ENCODE measurements at regions not wholly inside any gene's neighbourhood (a gene's known extent, or its start where the extent isn't known, plus 50 kb on each side); places are given as distances from the start of the nearest gene placed in this dataset.
"Not testable (repeated sequence)": the region's sequence is repeated elsewhere in the genome, so short reads cannot be mapped to it uniquely, and the experiment has no call there.

DNA sequence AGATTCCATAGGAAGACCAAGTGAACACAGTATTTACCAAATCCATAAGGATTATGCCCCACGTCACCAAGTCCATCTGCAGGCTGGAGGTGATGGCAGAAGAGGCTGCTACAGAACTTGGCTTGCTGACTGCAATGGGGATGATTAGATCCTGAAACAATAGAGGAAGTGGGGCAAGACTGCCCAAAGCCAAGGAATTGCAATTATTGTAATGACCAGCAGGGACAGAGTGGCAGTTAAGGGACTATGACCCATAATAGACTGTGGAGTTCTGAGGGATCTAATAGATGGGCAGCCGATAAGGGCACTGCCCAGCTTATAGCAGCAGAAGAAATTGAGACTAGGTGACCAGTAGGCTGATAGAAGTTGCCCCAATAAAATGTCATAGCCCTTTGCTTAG lies 108.4 kb downstream of the MINAR1 start:
- DNase-seq: no peak

DNA sequence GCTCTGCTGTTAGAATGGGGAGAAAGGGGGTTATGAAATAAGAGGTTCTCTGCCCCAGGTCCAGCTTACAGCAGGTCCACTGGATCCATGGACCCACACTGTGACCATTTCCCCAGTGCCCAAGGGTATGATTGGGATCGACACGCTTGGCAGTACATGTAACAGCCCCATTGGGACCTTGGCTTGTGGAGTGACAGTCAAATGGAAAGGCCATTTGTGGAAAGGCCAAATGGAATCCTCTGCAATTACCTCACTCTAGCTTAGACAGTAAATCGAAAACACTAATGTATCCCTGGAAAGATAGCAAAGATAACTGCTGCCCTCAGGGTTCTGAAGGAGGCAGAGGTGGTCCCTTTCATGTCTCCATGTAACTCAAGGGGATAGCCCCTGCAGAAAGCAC lies 109.1 kb downstream of the MINAR1 start:
- no peak for DNase-seq

GRCh38 chr15:79543097-79543496 lies 111.0 kb downstream of the MINAR1 start:
- no peak for DNase-seq

GRCh38 chr15:79549196-79549595 lies 117.1 kb downstream of the MINAR1 start:
- no peak for DNase-seq

DNA sequence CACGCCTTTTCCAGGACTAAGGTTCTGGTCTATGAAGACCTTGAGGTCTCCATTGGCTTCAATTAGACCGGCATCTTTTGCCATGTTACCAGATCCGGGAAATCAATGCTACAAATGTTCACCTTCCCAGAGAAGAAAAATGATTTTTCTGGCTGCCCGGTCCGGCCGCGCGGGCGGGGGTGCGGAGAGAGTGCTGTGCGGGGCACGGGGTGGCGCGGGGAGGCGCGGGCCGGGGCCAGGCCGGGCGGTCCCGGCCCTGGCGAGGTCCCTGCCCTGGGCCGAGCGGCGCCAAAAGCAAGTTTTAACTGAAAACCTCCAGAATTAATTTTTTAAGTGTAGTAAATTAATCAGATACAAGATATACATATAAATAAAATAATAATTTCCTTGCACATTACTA lies 128.2 kb downstream of the MINAR1 start:
- no peak for DNase-seq

- DNase-seq: no peak
Measured at GRCh38 chr15:79561982-79562381, 129.8 kb downstream of the MINAR1 start.

DNA sequence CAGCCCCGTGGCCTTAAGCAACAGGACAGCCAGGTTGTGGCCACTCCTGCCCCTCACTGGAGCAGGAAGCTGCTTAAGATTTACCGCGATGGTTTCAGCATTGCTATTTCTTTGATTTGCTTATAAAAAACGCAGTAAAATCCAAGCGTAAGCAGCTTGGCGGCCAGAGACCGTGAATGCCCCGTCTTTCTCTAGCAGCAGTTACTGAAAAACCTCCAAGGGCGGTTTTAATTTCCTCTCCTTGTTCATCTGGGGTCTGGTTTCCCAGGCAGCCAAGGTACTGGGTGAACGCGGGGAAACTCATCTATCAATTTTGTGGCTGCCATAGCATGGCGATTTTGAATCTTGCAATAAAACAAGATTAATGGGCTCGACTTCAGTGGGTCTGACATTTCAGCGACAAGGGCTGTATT lies 130.3 kb downstream of the MINAR1 start:
- DNase-seq: peak; percentile 9

DNA sequence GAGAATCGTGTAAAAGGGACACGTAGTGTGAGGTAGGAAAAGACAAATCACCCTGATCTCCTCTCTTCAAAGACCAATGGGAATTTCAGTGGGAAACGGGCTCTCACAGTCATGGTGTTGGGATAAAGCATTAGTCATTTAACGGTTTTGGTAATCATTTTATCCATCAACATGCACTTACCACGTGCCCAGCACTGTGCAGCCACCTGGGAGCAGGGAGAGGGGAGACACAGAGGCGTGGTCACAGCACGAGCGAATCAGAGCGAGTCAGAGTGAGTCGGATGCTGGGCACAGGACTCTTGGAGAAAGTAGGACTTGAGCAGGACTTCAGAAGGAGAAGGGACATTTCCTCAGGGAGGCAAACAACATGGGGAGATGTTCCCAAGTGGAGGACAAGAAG lies 130.8 kb downstream of the MINAR1 start:
- DNase-seq: peak; percentile 16

DNA sequence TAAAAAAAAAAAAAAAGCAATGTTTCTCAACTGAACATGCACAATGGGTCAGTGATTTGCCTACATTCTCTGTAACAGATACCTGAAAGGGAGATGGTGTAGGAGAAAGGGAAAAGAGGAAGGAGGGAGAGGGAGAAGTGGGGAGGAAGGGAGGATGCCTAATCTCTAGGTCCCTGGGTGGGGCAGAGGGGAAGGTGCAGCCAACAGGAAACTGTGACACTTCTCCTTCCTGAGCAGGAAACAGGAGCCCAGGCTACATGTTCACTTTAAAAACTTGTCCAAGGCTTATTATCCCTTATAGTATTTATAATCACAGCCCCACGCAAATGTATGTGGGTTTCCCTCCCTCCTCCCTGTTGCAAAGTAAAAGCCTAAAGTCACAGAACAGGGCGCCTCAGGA lies 137.9 kb downstream of the MINAR1 start:
- no peak for DNase-seq

GRCh38 chr15:79572691-79573404 lies 140.7 kb downstream of the MINAR1 start:
- no peak for DNase-seq

GRCh38 chr15:79574431-79575273 lies 142.5 kb downstream of the MINAR1 start:
- DNase-seq: not testable (repeated sequence)

GRCh38 chr15:79582650-79583049 lies 150.5 kb downstream of the MINAR1 start:
- DNase-seq: no peak

- DNase-seq: no peak
Measured at GRCh38 chr15:79592126-79592525, 160.0 kb downstream of the MINAR1 start.

DNA sequence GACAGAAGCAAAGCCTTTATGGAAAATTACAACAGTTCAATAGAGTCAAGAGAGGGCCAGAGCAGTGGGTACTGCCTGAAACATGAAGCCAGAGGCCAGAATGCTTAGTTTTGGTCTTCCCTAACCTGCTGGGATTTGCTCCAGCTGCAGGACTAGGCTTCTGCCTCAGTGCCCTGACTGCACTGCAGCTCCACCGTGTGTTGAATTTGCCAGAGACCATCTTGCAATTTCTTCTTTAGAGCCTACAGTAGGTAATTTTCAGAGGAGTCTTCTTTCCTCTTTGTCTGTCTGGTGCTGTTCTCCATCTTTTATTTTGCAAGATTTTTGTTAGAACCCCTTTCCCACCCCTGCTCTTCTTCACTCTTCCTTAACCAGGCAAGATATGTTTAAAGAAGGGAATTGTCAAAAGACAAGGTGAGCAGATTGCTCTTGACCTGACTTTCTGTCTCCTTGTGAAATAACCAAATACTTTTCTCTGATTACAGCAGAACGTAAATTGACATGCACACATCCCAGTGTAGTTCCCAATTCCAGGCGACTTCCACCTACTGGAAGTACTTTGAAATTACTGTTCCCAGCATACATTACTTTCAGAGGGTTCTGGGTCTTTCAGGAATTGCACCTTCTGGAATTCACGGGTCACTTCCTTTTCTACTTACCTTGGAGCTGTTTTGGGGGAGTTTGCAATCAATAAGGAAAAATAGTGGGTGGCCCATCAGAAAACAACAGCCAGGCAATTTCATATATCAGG lies 161.2 kb downstream of the MINAR1 start:
- DNase-seq: no peak

- no peak for DNase-seq
Measured at GRCh38 chr15:79595306-79595705, 163.2 kb downstream of the MINAR1 start.

GRCh38 chr15:79595995-79596622 lies 164.0 kb downstream of the MINAR1 start:
- peak; percentile 82 for DNase-seq

DNA sequence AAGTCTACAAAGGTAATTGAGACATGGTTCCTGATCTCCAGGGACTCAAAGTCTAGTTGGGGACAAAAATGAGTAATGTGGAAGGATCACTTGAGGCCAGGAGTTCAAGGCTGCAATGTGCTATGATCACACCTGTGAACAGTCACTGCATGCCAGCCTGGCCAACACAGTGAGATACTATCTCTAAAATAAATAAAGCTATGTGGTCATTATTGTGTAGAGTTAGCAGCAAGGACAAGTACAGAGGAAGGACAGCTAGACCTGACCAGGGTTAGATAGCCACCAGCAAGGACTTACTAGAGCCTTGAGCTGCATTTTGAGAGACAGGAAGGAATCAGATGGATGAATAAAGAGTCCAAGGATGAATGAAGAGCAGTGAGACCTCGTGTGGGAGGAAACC lies 166.5 kb downstream of the MINAR1 start:
- DNase-seq: no peak

GRCh38 chr15:79601405-79602086 lies 169.4 kb downstream of the MINAR1 start:
- DNase-seq: no peak

- DNase-seq: no peak
Measured at GRCh38 chr15:79602180-79602579, 170.0 kb downstream of the MINAR1 start.

DNA sequence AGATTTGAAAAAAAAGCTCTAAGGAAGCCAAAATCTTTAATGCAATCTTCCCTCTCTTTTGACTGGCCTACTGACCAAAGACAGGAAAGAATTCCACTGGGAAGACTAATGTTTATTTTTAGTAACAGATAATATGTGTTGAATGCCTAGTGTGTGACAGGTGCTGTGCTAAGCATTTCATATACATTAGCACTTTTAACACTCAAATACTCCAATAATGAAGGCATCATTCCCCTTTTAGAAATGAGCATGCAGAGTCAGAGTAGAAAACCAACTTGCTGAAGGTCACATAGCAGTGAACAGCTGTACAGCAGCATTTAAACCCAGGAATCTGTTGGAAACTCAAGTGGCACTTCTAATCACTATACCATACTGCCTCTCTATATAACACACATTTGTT lies 170.6 kb downstream of the MINAR1 start:
- DNase-seq: peak; percentile 18

DNA sequence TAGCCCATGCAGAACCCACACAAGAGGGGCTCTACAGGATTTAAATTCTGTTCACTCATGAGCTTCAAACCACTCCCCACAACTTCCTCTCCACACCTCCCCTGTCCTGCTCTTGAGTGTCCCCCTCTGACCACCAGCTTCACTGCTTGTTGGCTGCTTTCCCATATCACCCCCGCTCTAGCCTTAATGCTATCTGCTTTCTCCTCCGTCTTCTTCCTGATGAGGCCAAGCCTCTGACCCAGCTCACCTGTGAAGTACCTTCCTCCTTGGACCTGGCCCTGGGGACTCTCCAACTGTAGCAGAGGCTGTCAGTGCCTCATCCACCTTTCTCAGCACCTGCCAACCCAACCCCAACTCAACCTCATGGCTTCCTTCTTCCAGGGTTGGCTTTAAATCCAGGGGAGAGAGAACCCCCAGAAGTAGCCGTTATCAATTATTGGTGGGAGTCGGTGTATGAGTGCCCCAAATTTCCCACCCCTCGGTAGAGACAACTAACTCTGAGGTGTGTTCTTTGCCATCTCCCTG lies 174.8 kb downstream of the MINAR1 start:
- DNase-seq: no peak
